Stimulated activated CD4-positive, alpha-beta T cell treated with anti-CD3 and anti-CD28 coated beads, TNF-alpha, amount 100 ng/mL, for 4 hours (primary cell): ENCODE measurements at regions not wholly inside any gene's neighbourhood (a gene's known extent, or its start where the extent isn't known, plus 50 kb on each side); places are given as distances from the start of the nearest gene placed in this dataset.

Experiments
- DNase-seq, 3 experiments: peaks; one replicate each; pipeline ENCODE4 v3.0.0-alpha.2; 2020; ENCODE audit warnings: low read depth in 3 of 3

DNA sequence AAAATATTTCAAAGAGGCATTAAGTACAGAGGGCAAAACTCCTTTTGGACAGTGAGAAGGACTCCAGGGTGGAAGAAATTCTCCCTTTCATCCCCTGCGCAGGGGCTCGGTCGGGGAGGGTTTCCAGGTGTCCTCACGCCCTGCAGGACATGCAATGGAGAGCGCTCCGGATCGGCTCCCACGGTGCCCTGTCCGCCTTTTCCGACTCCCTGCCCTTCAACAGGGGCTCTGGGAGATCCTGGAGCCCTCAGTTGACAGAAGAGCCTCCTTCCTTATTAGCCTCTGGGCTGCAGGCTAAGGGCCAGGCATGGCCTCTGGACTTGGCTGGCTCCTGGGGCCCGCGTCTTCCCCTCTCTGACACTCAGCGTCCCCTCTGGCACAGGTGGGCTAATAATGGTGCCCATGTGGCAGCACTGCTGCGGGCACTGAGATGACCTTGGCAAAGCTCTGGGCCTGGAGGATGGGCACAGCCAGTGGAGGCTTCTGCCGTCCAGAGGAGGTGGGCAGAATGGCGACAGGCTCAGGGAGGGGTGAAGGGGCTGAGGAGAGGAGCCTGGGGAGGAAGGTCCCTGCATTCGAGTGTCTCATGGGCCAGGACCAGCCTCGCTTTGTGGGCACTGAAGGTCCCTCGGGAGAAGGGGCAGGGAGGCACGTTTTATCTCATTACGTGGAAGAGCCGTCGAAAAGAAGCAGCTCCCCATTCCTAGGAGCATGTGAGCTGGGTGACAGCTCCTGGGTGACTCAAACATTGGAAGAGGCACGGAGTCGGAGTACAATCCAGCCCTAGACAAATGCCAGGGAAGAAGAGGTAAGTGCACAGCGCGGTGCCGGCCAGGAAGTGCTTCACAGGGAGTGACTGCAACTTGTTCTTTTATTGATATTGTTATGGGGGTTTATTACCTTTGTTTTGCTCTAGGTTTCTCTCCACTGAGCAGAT is 161.7 kb downstream of the IRF8 start:
- no peak for DNase-seq

DNA sequence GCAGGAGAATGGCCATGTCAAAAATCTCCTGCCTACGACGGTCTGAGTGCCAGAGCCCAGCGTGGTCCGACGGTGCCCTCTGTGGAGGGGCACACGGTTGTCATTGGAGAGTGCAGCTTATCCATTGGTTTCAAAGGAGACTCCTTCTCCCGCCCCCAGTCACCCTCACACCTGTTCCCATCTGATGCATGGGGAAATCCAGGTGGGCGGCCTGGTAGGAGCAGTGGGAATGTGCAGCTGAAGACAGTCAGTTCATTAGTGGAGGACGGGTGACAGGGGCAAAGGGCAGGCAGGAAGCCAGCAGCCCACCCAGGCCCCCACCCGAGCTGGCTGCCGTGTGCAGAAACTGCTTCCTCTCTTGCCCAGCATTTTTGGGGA is 162.3 kb downstream of the IRF8 start:
- DNase-seq = no peak

DNA sequence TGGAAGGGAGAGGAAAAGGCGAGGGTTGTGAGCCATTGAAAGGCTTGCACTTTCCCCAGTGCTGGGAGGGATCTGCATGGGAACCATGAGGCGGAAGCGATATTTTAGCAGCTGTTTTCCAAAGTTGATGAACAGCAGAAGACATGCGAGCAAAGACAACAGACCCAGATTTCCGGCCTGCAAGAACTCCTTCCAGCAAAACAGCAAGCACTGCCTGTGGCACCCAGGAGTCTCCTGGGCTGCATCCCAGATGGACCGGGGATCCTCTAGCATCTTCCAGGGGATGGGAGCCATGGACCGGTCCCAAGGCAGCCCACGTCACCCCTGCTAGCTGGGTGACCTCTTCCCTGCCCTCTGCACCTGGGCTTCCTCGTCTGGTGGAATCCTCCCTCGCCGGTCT is 162.8 kb downstream of the IRF8 start:
- no peak for DNase-seq

DNA sequence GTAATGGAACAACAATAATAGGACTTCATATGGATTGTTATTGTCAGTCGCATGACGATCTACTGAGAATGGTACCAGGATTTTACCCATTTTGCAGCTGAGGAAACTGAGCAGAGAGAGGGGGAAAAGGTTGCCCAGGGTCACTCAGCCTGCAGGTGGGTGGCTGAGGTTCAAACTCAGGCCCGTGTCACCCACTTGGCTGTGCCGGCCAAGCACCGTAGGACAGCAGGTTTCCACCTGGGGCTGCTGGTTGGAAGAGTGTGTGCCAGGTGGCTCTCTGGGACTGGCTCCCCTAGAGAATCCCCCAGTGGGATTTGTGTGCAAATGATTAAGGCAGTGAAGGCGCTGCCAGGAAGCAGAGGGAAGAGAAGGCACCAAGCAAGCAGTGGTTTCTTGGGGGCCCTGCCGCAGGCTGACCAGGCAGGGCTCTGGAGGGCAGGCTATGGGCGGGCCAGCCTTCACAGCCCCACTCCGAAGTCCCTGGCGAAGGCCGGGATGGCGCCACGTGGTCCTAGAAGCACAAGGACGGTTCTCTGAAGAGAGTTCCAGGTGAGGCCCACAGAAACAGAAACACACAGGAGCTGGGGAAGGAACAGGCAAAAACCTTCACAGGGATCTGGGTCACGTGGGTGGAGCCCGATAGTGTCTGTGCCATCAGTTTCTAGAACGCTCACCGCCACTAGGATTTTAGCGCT is 163.5 kb downstream of the IRF8 start:
- DNase-seq = no peak

DNA sequence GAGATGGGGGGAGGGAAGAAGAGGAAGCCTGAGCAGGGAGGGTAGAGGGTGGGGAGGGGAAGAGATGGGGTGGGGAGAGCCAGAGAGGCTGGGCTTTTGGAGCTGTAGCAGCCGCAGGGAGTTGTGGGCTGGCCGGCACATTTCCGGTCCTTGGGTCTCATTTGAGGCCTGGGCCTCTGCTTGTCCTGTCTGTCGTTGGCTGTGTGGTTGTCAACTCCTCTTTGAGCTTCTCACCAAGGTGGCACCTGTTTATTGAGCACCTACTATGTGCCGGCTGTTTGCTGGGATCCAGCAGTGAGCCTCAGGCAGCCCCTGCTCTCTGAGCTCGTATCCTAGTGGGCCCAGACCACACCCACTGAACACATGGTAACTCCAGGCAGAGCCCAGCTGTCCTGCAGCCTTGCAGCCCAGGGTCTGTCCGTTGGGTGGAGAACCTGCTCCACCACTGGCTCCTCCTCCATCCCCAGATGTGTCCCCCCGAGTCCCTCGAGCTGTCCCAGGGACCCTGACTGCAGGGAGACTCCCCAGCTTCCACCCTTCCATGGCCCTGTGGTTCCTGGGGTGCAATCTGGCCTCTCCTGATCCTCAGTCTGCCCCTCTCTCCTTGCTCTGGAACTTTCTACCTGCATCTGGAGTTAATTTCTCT is 164.9 kb downstream of the IRF8 start:
- DNase-seq = no peak

DNA sequence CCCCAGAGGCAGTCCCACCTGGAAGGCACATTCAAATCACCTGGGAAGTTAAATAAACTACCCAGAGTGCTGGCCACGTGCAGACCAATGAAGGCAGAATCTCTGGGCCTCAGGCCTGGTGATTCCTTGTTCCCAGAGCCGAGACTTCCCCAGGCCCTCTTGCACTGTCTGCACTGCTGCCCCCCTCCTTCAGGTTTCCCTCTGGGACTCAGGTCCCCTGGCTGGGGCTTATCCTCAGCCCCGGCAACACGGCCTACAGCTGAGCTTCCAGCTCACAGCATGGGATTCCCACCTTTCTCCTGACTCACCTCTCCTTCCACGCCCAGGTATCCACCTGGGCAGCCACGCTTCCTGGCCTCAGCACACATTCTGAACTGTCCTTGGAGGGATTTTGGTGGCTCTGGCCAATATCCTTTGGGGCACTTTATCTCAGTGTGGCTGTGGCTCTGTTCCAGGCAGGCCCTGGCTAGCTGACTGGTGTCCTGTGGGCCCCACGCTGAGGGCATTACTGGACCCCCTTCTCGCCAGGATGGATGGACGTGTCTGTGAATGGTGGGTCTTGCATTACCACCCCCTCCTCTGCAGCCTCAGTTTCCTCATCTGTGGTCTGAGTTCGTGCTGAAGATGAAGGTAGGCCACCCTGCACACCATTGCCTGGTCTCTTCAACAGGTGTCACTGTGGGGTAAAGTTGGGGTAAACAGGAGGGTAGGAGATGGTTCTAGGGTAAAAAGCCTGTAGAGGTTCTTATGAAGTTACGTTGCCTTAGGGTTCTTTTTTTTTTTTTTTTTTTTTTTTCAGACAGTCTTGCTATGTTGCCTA is 165.7 kb downstream of the IRF8 start:
- no peak for DNase-seq

DNA sequence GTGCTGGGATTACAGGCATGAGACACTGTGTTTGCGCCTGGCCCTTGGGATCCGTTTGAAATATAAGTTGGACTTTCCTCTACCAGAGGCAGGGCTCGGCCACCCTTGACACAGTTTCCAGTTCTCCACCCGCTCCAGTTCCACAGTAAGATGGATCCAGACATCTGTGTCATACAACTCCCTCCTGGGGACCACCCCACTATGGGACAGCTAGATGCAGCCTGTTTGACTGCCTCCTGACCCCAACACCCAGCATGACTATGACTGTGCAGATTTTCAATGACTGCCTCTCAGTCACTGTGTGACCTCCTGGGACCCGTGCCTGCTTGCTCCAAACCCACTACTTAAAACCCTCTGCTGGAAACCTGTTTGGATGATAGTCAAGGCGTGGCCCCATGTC is 166.7 kb downstream of the IRF8 start:
- no peak for DNase-seq

DNA sequence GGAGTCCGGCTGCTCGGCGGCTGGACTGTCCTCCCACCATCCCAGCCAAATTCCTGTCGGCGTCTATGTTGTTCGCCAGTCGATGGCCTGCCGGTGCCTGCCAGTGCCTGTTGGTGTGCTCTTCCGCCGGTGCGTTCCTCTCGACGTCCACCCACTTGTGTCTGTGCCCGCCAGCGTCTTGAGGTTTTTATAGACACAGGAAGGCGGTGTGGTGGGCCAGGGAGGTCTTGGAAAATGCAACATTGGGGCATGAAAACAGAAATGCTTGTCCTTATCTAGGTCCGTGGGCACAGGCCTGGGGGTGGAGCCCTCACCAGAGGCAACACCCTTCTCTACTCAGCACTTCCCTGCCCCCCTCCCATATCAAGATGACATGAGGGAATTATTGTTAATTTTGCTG is 167.8 kb downstream of the IRF8 start:
- no peak for DNase-seq

DNA sequence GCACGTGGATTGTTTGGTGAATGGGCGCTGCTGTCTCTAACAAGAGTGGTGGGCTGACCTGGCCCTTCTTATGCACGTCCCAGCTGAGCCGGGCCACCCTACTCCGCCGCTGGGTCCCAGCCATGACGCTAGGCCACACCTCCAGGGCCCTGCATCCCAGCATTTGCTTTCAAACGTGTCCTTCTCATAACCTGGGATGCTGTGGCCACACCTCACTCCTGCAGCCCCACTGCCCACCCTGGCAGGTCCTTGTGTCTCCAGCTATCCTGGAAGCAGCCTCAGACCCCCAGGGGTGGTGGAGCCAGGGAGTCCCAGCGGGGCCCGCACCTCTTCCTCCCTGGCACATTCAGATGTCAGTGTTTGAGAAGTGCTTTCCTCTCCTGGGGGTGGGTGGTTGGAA is 168.6 kb downstream of the IRF8 start:
- no peak for DNase-seq

DNA sequence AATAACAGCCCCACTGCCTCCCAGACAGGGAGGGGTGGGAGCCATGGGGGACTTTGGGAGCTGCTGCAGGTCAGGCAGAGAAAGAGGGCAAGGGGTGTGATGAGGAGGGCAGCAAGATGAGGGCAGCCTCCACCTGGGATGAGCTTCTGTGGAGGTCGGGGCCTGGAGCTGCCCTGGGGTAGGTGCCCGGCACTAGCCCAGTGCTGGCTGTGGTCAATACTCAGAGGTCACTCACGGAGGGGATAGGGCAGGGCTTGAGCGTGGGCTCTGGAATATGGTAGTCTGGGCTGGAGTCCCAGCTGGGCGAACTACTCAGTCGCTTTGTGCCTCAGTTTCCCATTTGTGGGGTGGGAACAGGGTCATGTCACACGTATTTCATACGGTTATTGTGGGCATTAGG is 169.0 kb downstream of the IRF8 start:
- no peak for DNase-seq

DNA sequence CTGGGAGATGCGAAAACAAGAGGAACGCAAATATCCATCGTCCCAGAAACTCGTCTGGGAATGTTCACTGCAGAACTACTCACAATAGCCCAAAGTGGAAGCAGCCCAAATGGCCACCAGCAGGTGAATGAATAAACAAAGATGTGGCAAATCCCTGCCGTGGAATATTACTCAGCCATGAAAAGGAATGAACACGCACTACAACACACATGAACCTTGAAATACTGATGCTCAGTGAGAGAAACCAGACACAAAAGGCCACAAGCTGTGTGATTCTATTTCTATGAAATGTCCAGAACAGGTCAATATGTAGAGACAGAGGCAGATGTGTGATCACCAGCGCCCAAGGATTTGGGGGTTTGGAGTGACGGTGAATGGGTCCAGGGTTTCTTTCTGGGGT is 169.8 kb downstream of the IRF8 start:
- DNase-seq = no peak

DNA sequence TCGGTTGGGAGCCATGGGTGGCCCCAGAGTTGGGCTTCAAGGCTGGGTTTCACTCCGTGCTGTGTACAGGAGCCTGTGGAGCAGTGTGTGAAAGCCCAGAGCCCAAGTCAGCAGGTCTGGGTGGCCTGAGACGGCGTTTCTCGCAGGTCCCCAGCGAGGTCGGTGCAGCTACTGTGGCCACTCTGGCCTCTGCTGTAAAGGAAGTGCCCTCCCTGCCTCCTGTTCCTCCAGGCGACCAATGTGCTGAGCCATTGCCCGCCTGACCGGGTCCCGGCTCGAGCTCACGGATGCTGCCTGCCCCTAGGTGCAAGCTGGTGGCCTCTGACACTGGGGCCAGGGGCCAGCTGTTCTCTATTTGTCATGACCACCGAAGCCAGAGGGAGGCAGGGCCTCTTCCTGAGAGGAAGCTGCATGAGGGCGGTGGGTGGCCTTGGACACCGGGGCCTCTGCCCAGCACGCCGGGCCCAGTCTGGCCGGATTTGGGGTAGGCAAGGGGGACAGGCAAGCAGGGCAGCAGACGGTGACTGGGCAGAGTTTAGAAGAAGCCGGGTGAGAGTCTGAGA is 170.9 kb downstream of the IRF8 start:
- DNase-seq = no peak

DNA sequence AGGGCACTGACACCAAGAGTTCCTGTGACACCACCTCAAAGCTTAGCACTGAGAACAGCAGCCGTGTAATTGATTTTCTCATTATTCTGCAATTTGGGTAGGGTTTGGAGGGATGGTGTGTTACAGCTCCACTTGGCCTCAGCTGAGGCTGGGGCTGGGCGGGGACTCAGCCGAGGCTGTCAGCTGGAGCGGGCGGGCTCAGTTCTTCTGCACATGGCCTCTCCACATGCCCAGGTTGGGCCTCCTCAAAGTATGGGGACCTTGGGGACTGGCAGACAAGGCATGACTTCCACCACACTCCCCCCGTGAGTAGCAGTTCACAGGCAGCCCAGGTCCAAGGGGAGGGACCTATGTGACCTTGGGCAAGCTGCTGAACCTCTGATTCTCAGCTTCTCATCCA is 171.5 kb downstream of the IRF8 start:
- no peak for DNase-seq

DNA sequence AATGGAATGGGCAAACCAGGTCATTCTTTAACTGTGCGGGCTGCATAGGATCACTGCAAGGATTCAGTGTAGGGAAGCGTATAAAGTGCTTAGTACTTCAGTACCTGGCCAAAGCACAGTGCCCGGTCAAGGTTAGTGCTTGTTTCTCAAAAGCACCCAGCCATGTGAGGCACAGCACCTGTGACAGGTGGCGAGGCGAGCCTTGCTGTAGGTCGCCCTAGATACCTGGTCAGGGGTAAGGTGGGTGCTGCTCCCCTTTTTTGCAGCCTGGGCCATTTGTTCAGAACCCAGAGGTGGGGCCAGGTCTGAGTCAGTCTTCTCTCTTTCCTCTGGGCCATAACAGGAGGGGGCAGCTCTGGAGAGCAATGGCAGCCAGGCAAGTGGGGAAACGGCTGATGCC is 172.0 kb downstream of the IRF8 start:
- DNase-seq = no peak

DNA sequence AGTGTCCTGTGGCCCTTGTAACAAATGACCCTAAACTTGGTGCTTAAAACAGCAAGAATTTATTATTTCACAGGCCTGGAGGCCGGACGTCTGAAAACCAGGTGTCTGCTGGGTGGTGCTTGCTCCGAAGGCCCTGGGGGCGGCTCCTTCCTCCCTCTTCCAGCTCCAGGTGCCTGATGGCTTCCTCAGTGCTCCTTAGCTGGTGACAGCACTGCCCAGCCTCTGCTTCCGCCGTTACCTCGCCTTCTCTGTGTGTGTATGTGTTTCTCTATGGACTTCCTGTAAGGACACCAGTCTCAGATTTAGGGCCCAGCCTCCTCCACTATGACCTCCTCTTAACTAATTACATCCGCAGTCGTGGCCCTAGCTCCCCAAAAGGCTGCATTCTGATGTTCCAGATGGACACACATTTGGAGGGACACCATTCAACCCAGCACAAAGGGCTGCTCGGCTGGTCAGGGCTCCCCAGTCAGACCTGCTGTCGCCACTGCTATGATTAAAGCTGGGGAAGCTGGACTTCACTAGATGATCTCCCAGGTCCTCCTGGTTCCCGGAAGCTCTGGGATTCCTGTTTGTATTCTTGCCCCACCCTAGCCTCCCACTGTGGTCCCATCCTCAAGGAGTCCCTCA is 172.8 kb downstream of the IRF8 start:
- no peak for DNase-seq

DNA sequence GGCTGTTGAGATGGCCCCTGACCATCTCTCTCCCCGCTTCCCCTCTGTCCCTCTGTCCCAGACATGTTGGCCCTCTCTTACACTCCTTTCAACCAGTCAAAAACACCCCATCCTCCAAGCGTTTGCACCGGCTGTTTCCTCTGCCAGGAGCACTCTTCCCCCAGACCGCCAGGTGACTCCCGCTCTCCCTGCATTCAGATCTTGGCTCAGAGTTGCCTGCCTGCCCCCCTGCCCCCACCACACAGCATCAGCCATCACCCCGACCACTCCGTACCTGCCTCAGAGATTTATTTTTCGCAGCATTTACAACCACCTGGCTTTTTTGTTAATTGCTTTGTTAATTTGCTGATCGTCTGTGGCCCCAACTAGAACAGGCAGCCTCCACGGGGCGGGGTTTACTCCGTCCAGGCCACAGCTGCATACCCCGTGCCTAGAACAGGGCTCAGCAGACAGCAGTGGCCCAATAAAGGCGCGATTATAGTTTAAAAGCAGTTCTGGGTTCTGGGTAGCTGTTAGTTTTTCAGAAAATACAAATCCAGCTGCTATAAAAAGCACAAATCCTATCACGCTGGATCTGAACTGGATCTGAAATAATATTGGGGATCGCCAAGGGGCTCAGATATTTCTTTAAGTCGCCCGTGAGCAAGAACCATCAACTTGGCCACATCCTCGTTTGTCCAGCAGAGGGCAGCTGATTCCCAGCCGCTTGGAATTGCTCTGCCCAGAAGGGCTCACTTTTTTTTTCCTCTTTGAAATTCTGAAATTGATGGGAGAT is 173.6 kb downstream of the IRF8 start:
- no peak for DNase-seq

DNA sequence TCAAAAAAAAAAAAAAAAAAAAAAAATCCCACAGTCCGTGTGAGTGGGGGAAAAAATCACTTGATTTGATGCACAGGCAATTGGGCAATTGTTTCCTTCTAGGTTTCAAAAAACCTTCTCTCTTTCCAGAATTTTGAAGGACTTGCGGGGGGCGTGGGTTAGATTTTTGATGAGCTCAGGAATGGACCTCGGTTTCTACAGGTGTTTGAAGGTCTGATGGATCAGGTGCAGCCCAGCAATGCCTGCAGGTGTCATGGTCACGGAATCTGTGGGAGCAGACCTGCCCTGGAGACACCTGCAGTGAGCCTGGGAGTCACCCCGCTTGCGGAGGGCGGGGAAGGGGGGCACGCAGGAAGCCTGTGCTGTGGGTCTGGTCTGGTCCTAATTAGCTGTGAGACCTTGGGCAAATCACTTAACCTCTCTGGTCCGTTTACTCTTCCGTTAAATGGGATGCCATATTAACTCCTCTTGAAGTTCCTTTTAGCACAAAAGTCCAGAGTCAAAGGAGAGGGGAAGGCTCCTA is 174.2 kb downstream of the IRF8 start:
- no peak for DNase-seq

DNA sequence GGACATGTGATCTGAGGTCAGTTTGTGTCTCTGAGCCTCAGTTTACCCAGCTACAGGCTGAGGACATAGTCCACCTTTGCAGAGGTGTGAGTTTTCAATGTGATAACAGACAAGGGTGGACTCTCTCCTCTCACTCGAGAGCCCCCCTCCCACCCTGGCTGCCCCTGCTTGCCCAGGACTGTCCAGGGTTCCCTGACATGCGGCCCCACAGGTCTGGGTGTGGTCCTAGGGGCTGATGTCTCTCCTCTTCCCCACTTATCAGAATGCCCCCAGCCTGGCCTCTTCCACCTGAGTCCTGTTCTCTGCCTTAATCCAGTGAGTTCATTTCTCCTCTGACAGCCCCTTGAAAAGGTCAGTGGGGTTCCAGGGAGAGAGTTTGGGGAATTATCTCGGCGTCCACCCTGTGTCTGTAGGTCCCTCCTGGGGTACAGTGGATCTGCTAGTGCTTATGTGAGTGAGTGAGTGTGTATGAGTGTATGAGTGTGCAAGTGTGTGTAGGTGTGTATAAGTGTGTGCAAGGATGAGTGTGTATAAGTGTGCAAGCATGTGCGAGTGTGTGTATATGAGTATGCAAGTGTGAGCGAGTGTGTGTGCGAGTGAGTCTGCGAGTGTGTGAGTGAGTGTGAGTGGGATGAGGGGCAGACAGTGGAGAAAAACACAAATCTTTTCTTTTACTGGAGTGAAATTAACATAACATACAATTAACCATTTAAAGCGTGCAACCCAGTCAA is 175.0 kb downstream of the IRF8 start:
- no peak for DNase-seq
